ENCODE measurements at regions not wholly inside any gene's neighbourhood (a gene's known extent, or its start where the extent isn't known, plus 50 kb on each side); places are given as distances from the start of the nearest gene placed in this dataset.

DNA sequence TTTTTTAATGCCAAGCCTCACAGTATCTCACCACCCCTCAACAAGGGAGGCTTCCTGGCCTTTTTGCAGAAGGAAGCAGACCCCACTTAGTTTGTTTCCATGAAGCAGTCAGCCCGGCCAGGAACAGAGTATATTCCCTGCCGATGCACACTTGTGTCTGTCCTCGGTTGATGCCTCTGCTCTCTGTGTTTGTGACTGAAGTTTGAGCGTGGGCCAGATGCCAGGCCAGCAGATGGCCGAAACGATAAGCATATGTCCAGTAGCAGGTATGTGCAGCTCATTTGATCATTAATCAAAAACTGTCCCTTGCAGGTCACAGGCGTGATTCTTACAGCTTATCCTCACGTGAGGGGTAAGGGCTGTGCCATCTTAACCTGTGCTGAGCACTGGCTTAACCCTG is 144.0 kb downstream of the IRS2 start:
- WGBS (ENCODE audit: insufficient coverage): 98% methylated on average over 5 of the region's 8 CpGs
- Histone ChIP-seq H3K79me2 (ENCODE audit: insufficient read depth, low read length) (no peaks in the 10 kb centered on the region), H3K27ac (ENCODE audit: low read depth in 1 of 2, low read length in 2 of 2) (no peak overlapping the region), H2AFZ (ENCODE audit: insufficient read depth, low read depth, low read length, poor library complexity, severe bottlenecking) (no peak overlapping the region), H4K20me1 (ENCODE audit: insufficient read depth, low read length) (no peaks in the 10 kb centered on the region), H3K9me3 (replicated peaks in 1 of 2; ENCODE audit: control insufficient read depth in 1 of 2, insufficient read depth in 1 of 2, low read length in 2 of 2) (peaks cover 31 to 44% of the 10 kb centered on the region in 2 donors), H3K4me3 (replicated peaks in 1 of 3; ENCODE audit: low read depth in 2 of 3, low read length in 3 of 3) (no peak overlapping the region), H3K36me3 (replicated peaks in 1 of 2; ENCODE audit: control insufficient read depth in 1 of 2, insufficient read depth in 2 of 2, low read length in 2 of 2) (no peaks in the 10 kb centered on the region), H3K9ac (ENCODE audit: insufficient read depth, low read length, poor library complexity, severe bottlenecking) (no peak overlapping the region), H3K4me2 (replicated peaks; ENCODE audit: extremely low read depth, low read length, poor library complexity, severe bottlenecking) (no peak overlapping the region), H3K4me1 (ENCODE audit: control insufficient read depth in 1 of 2, insufficient read depth in 2 of 2, low read length in 2 of 2) (peaks cover 13% of the 10 kb centered on the region in 2 donors), H3K27me3 (ENCODE audit: control insufficient read depth in 2 of 2, insufficient read depth in 2 of 2, low read length in 2 of 2) (no peaks in the 10 kb centered on the region)
- Mint-ChIP-seq H3K4me1 (peaks cover 17% of the 10 kb centered on the region), H3K36me3 (peaks cover 2 to 7% of the 10 kb centered on the region in 2 donors), H3K9me3 (peaks cover 16 to 43% (median 38%) of the 10 kb centered on the region in 7 donors), H3K4me3 (no peak overlapping the region), H3K27me3 (ENCODE audit: low read depth in 3 of 3) (no peaks in the 10 kb centered on the region), H3K27ac (no peak overlapping the region)
- intact Hi-C loops (cut with micrococcal nuclease): no loop called here
- TF ChIP-seq, protein P1, sequence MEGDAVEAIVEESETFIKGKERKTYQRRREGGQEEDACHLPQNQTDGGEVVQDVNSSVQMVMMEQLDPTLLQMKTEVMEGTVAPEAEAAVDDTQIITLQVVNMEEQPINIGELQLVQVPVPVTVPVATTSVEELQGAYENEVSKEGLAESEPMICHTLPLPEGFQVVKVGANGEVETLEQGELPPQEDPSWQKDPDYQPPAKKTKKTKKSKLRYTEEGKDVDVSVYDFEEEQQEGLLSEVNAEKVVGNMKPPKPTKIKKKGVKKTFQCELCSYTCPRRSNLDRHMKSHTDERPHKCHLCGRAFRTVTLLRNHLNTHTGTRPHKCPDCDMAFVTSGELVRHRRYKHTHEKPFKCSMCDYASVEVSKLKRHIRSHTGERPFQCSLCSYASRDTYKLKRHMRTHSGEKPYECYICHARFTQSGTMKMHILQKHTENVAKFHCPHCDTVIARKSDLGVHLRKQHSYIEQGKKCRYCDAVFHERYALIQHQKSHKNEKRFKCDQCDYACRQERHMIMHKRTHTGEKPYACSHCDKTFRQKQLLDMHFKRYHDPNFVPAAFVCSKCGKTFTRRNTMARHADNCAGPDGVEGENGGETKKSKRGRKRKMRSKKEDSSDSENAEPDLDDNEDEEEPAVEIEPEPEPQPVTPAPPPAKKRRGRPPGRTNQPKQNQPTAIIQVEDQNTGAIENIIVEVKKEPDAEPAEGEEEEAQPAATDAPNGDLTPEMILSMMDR (IDR thresholded peaks at IDR 0.05): no peak
- no peak for DNase-seq

DNA sequence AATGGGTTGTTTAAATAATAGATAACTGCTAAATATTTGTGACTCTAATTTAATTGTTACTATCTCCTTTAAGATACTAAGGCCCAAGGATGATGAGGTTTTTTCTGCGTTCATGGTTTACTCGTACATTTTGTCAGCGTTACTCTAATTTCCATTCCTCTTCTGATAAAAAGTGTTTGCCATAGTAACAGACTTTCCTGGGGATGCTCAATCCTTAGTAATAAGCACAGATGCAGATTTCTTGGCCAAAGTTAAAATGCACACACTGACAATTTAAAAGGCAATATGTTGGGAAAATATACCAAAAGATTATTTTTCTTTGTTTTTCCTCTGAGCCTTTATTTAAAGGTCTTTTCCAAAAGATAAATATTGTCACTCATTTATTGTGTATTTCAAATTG is 149.6 kb downstream of the IRS2 start:
- Histone ChIP-seq H3K9me3 (replicated peaks in 1 of 2; ENCODE audit: control insufficient read depth in 1 of 2, insufficient read depth in 1 of 2, low read length in 2 of 2) (peaks cover 37 to 44% of the 10 kb centered on the region in 2 donors), H3K27me3 (ENCODE audit: control insufficient read depth in 2 of 2, insufficient read depth in 2 of 2, low read length in 2 of 2) (no peaks in the 10 kb centered on the region), H3K4me2 (replicated peaks; ENCODE audit: extremely low read depth, low read length, poor library complexity, severe bottlenecking) (no peak overlapping the region), H3K9ac (ENCODE audit: insufficient read depth, low read length, poor library complexity, severe bottlenecking) (no peak overlapping the region), H3K4me1 (ENCODE audit: control insufficient read depth in 1 of 2, insufficient read depth in 2 of 2, low read length in 2 of 2) (peaks cover 7 to 8% of the 10 kb centered on the region in 2 donors), H3K27ac (ENCODE audit: low read depth in 1 of 2, low read length in 2 of 2) (no peak overlapping the region), H3K36me3 (replicated peaks in 1 of 2; ENCODE audit: control insufficient read depth in 1 of 2, insufficient read depth in 2 of 2, low read length in 2 of 2) (no peaks in the 10 kb centered on the region), H2AFZ (ENCODE audit: insufficient read depth, low read depth, low read length, poor library complexity, severe bottlenecking) (no peak overlapping the region), H4K20me1 (ENCODE audit: insufficient read depth, low read length) (no peaks in the 10 kb centered on the region), H3K79me2 (ENCODE audit: insufficient read depth, low read length) (no peaks in the 10 kb centered on the region), H3K4me3 (replicated peaks in 1 of 3; ENCODE audit: low read depth in 2 of 3, low read length in 3 of 3) (no peak overlapping the region)
- peaks cover 9% of the 10 kb centered on the region for H3K4me1 Mint-ChIP-seq
- no CpG with 5 or more reads among the region's 3 CpGs for WGBS (ENCODE audit: insufficient coverage)
- TF ChIP-seq, protein P1 (IDR thresholded peaks at IDR 0.05): no peak
- H3K27ac Mint-ChIP-seq: no peak overlapping the region
- H3K4me3 Mint-ChIP-seq: no peak overlapping the region
- peaks cover 22 to 60% (median 45%) of the 10 kb centered on the region in 7 donors for H3K9me3 Mint-ChIP-seq
- peaks cover 0 to 2% (median 1%) of the 10 kb centered on the region in 3 donors for H3K27me3 Mint-ChIP-seq (ENCODE audit: low read depth in 3 of 3)
- no peak for DNase-seq
- intact Hi-C loops (cut with micrococcal nuclease): no loop called here
- H3K36me3 Mint-ChIP-seq: peaks cover 4 to 7% of the 10 kb centered on the region in 2 donors

Data from CD14-positive monocyte (primary cell).